ENCODE measurements at regions not wholly inside any gene's neighbourhood (a gene's known extent, or its start where the extent isn't known, plus 50 kb on each side); places are given as distances from the start of the nearest gene placed in this dataset.

DNA sequence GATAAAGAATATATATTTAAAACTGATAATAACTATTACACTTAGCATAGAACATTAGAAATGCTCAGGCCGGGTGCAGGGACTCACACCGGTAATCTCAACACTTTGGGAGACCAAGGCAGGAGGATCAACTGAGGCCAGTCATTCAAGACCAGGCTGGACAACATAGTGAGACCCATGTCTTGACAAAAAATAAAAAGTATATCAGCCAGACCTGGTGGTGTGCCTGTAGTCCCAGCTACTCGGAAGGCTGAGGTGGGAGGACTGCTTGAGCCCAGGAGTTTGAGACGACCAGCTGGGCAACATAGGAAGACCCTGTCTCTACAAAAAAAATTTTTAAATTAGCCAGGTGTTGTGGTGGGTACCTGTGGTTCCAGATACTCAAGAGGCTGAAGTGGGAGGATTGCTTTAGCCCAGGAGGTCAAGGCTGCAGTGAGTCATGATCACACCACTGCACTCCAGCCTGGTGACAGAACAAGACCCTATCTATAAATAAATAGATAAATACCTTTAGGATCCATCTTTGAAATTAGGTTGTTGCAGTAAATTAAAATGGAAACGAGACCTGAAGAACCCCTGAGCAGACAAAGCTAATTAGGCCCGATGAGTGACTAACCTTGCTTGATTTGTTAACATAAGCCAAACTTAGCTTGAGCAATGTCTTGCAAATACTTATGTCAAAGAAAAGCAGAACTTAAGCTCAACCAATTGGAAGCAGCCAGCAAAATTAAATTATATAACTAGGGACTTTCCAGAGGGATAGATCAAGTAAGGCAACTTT is 75.8 kb upstream of the E2F3 start:
- H3K9me3 ChIP-seq (ENCODE audit: control extremely low read depth in 1 of 3, control insufficient read depth in 2 of 3, insufficient read depth in 1 of 3, low read length in 2 of 3), result peaks cover 0 to 5% (median 0%) of the 10 kb centered on the region in 3 donors
- 71% methylated on average over 4 of the region's 6 CpGs for WGBS (ENCODE audit: insufficient coverage)
- Mint-ChIP-seq H3K9me3 (ENCODE audit: insufficient read depth) (no peaks in the 10 kb centered on the region), H3K27ac (peak overlapping the region; percentile 38), H3K27me3 (peaks cover 7% of the 10 kb centered on the region), H3K4me3 (no peak overlapping the region), H3K4me1 (peaks cover 4% of the 10 kb centered on the region)
- no peaks in the 10 kb centered on the region for H3K36me3 ChIP-seq (replicated peaks in 1 of 2; ENCODE audit: control extremely low read depth in 1 of 2, control insufficient read depth in 1 of 2, extremely low read depth in 1 of 2, insufficient read depth in 2 of 2, low read length in 1 of 2)
- no peaks in the 10 kb centered on the region for H3K27me3 ChIP-seq (replicated peaks in 1 of 4; ENCODE audit: control extremely low read depth in 1 of 4, control insufficient read depth in 3 of 4, insufficient read depth in 4 of 4, low read length in 3 of 4)
- CTCF ChIA-PET, result interaction anchor here (1.0 to 1.2 kb wide), 2 partner anchors 35 to 84 kb away, joined by 4 read pairs; no protein-coding TSS in a partner anchor
- ATAC-seq (ENCODE audit: low read depth), result peak; percentile 65
- peak overlapping the region; percentile 5 to 59 for H3K27ac ChIP-seq (ENCODE audit: low read length in 2 of 2)
- no peak for TF ChIP-seq EZH2 (IDR thresholded peaks at IDR 0.05; ENCODE audit: borderline replicate concordance, insufficient read depth, low read depth, low read length, poor library complexity, severe bottlenecking)
- TF ChIP-seq, protein P1, sequence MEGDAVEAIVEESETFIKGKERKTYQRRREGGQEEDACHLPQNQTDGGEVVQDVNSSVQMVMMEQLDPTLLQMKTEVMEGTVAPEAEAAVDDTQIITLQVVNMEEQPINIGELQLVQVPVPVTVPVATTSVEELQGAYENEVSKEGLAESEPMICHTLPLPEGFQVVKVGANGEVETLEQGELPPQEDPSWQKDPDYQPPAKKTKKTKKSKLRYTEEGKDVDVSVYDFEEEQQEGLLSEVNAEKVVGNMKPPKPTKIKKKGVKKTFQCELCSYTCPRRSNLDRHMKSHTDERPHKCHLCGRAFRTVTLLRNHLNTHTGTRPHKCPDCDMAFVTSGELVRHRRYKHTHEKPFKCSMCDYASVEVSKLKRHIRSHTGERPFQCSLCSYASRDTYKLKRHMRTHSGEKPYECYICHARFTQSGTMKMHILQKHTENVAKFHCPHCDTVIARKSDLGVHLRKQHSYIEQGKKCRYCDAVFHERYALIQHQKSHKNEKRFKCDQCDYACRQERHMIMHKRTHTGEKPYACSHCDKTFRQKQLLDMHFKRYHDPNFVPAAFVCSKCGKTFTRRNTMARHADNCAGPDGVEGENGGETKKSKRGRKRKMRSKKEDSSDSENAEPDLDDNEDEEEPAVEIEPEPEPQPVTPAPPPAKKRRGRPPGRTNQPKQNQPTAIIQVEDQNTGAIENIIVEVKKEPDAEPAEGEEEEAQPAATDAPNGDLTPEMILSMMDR (IDR thresholded peaks at IDR 0.05), result no peak
- H3K9ac ChIP-seq (ENCODE audit: low read length), result no peak overlapping the region
- H3K4me2 ChIP-seq (replicated peaks; ENCODE audit: low read depth, low read length, poor library complexity, severe bottlenecking), result no peak overlapping the region
- POLR2A ChIA-PET, result no interaction called here
- H2AFZ ChIP-seq (ENCODE audit: insufficient read depth, low read depth, low read length, poor library complexity, severe bottlenecking), result peak overlapping the region; percentile 34
- H3K4me1 ChIP-seq (ENCODE audit: control insufficient read depth in 2 of 2, insufficient read depth in 2 of 2, low read length in 2 of 2), result peaks cover 4 to 6% of the 10 kb centered on the region in 2 donors
- no peaks in the 10 kb centered on the region for H3K79me2 ChIP-seq (ENCODE audit: control insufficient read depth, insufficient read depth, low read length)
- intact Hi-C loops (cut with micrococcal nuclease), result no loop called here
- H3K4me3 ChIP-seq (ENCODE audit: control extremely low read depth in 1 of 5, extremely low read depth in 1 of 5, insufficient read depth in 1 of 5, low read depth in 2 of 5, low read length in 4 of 5), result no peak overlapping the region
- DNase-seq, result peak; percentile 63
- no peaks in the 10 kb centered on the region for H4K20me1 ChIP-seq (ENCODE audit: control insufficient read depth, insufficient read depth, low read length, poor library complexity, severe bottlenecking)

DNA sequence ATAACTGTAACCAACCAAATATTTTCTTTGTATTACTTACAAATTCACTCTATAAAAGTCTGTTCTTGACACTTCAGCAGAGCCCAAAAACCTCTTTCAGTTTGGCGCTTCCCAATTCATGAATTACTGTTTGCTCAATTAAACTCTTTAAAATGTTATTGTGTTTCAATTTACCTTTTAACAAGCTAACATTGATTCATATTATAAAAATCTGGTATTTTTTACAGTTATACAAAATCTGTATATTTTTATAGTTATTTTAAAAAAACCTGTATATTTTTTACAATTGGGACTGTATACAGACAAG is 75.3 kb upstream of the E2F3 start:
- no peak overlapping the region for H3K27ac Mint-ChIP-seq
- H3K9me3 ChIP-seq (ENCODE audit: control extremely low read depth in 1 of 3, control insufficient read depth in 2 of 3, insufficient read depth in 1 of 3, low read length in 2 of 3), result peaks cover 0 to under 1% (median 0%) of the 10 kb centered on the region in 3 donors
- ATAC-seq (ENCODE audit: low read depth), result no peak
- no CpG with 5 or more reads among the region's 1 CpG for WGBS (ENCODE audit: insufficient coverage)
- H3K9me3 Mint-ChIP-seq (ENCODE audit: insufficient read depth), result no peaks in the 10 kb centered on the region
- H3K27me3 ChIP-seq (replicated peaks in 1 of 4; ENCODE audit: control extremely low read depth in 1 of 4, control insufficient read depth in 3 of 4, insufficient read depth in 4 of 4, low read length in 3 of 4), result no peaks in the 10 kb centered on the region
- ChIA-PET CTCF (interaction anchor here (1.0 to 1.2 kb wide), 2 partner anchors 36 to 83 kb away, joined by 4 read pairs; no protein-coding TSS in a partner anchor), POLR2A (no interaction called here)
- H3K27me3 Mint-ChIP-seq, result peaks cover 8% of the 10 kb centered on the region
- no peak for TF ChIP-seq EZH2 (IDR thresholded peaks at IDR 0.05; ENCODE audit: borderline replicate concordance, insufficient read depth, low read depth, low read length, poor library complexity, severe bottlenecking)
- TF ChIP-seq, protein P1 (IDR thresholded peaks at IDR 0.05), result no peak
- H3K4me1 Mint-ChIP-seq, result peaks cover 4% of the 10 kb centered on the region
- no peak overlapping the region for H3K4me2 ChIP-seq (replicated peaks; ENCODE audit: low read depth, low read length, poor library complexity, severe bottlenecking)
- H3K27ac ChIP-seq (ENCODE audit: low read length in 2 of 2), result peak overlapping the region; percentile 5 to 59
- H4K20me1 ChIP-seq (ENCODE audit: control insufficient read depth, insufficient read depth, low read length, poor library complexity, severe bottlenecking), result no peaks in the 10 kb centered on the region
- no peak overlapping the region for H3K4me3 ChIP-seq (ENCODE audit: control extremely low read depth in 1 of 5, extremely low read depth in 1 of 5, insufficient read depth in 1 of 5, low read depth in 2 of 5, low read length in 4 of 5)
- H3K9ac ChIP-seq (ENCODE audit: low read length), result no peak overlapping the region
- no peak for DNase-seq
- peaks cover 4 to 6% of the 10 kb centered on the region in 2 donors for H3K4me1 ChIP-seq (ENCODE audit: control insufficient read depth in 2 of 2, insufficient read depth in 2 of 2, low read length in 2 of 2)
- no peak overlapping the region for H3K4me3 Mint-ChIP-seq
- intact Hi-C loops (cut with micrococcal nuclease), result no loop called here
- H2AFZ ChIP-seq (ENCODE audit: insufficient read depth, low read depth, low read length, poor library complexity, severe bottlenecking), result peak overlapping the region; percentile 34
- no peaks in the 10 kb centered on the region for H3K36me3 ChIP-seq (replicated peaks in 1 of 2; ENCODE audit: control extremely low read depth in 1 of 2, control insufficient read depth in 1 of 2, extremely low read depth in 1 of 2, insufficient read depth in 2 of 2, low read length in 1 of 2)
- no peaks in the 10 kb centered on the region for H3K79me2 ChIP-seq (ENCODE audit: control insufficient read depth, insufficient read depth, low read length)

All from B cell (primary cell).